GM21390 (cell line): ENCODE measurements at regions not wholly inside any gene's neighbourhood (a gene's known extent, or its start where the extent isn't known, plus 50 kb on each side); places are given as distances from the start of the nearest gene placed in this dataset.
"Not testable (repeated sequence)": the region's sequence is repeated elsewhere in the genome, so short reads cannot be mapped to it uniquely, and the experiment has no call there.

Source experiments
- ATAC-seq: cut with Tn5 transposase; IDR thresholded peaks from one replicate; pipeline ENCODE4 v1.9.1; 2021; ENCODE audit not compliant: unreplicated experiment

DNA sequence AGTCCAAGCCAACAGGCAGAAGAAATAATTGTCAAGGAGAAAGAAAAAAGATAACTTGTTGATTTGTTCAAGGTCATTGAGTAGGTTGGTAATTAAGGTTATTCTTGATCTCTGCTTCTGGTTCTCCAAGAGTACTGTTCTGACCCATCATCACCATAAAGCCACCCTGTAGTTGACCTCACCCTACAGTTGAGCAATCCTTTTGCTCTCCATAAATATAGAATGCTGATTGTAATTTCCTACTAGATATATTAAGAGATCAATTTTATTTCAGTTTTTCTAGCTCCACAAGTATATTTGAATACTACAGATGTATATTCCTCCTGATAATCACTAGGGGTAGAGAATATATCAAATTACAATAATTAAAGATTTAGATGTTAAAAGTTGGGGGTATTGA is 350.5 kb upstream of the PDE3A start:
- ATAC-seq, result no peak

GRCh38 chr12:20018406-20018805 is 349.9 kb upstream of the PDE3A start:
- no peak for ATAC-seq

DNA sequence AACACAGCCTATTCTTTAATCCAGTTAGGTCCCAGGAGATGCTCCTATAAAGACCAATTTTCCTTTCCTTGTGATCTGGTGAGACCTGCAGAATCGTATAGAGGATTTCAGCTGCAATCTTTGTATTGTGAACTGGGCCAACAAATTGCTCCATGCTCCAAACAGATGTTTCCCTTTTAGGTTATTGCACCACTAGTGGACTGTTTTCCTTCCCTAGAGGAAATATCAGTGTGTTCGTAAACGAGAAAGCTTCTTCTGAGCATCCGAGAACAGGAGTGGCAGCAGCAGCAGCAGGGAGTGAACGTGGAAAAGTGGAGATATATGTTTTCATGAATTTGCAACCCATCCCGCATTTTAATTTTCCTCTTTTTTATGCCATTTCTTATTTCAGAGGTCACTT is 344.1 kb upstream of the PDE3A start:
- no peak for ATAC-seq

DNA sequence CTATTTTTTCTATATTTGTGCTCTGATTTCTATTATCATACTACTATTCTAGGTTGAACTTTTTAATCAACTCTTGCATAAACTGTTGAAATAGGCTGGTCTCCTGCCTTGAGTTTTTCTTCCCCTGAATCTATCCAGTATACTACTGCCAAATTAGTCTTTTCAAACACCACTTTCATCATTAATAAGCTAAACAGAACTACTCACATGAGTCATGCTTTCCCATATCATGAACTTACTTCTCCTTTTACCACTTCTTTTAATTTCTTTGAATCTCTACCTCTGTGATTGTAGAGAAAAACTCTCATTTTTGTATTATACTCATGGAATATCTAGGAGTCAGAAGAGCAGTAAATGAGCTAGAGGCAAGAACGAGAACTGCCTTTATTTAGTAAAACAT is 340.3 kb upstream of the PDE3A start:
- no peak for ATAC-seq

DNA sequence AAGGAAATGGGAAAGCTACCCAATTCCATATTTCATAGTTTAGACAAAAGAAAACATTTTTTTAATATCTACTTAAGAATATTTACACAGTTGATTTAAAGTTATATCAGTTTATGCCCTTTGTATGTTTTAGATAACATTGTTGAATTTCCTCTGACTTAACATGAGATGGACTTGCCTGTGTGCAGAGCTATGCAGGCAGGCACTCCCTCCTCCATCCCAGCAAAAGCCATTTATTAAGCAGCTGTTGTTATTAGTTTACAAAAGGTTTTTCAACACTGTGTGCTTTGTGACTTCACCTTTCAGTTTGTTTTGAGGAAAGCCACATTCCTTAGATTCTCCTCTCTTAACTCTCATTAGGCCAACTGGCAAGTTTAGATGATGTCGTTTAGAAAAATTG is 337.5 kb upstream of the PDE3A start:
- no peak for ATAC-seq

DNA sequence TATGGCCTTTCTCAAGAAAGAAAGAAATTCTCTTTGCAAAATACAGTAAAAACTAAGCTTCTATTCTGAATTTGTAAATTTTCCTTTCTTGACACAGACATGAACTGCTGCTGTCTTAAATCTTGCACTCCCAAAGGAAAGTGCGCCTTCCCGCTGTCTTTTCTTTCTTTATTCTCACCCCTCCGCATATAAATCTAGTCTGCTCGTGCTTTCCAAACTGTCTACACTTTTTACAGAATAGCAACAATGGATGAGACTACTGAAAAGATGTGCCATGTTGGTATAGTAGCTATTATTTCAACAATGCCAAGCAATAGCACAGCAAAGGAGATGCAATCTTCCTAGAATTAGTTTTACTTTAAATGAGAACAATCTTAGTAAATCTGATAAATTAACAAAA is 328.8 kb upstream of the PDE3A start:
- no peak for ATAC-seq

GRCh38 chr12:20040184-20040583 is 328.2 kb upstream of the PDE3A start:
- no peak for ATAC-seq

DNA sequence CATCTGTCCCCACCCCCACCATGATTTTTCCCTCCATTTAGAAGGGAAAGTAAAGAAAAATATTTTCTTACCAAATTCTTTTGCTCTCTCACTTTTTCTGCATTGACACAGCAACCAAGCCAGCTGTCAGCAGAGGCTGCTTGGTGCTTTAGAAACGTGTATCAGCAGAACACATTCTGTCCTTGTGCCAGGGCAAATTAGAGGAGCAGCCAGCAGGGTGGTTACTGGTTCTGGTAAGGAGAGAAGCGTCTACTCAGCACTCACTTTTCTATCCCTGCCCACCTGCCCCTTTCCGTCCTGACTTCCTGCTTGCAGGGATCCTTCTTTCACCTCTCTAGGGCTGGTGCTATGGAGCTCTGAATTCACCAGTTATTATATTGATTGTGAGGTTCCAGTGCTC is 327.5 kb upstream of the PDE3A start:
- ATAC-seq, result no peak

DNA sequence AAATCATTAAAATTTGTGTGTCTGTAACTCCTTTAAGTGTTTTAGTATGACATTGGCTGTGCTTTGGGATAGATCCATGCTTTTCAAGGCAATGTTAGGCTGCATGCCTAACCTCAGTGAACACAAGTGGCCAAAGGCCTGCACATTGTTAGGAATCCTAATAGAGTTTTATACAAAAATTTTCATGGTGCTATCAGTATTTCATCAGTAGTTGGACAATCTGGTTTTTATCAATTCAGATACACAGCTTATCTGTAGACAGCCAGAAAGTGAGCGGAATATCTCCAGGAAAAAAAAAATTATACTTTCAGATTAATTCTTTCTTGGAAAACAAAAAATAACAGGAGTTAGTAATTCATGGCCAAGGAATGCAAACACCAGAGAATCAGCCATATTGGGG is 324.0 kb upstream of the PDE3A start:
- no peak for ATAC-seq

- ATAC-seq, result no peak
Measured at GRCh38 chr12:20044846-20045245, 323.5 kb upstream of the PDE3A start.

- no peak for ATAC-seq
Measured at GRCh38 chr12:20047901-20048300, 320.4 kb upstream of the PDE3A start.

GRCh38 chr12:20050221-20050620 is 318.1 kb upstream of the PDE3A start:
- no peak for ATAC-seq

- no peak for ATAC-seq
Measured at GRCh38 chr12:20053782-20054181, 314.6 kb upstream of the PDE3A start.

- no peak for ATAC-seq
Measured at GRCh38 chr12:20055856-20056255, 312.5 kb upstream of the PDE3A start.

DNA sequence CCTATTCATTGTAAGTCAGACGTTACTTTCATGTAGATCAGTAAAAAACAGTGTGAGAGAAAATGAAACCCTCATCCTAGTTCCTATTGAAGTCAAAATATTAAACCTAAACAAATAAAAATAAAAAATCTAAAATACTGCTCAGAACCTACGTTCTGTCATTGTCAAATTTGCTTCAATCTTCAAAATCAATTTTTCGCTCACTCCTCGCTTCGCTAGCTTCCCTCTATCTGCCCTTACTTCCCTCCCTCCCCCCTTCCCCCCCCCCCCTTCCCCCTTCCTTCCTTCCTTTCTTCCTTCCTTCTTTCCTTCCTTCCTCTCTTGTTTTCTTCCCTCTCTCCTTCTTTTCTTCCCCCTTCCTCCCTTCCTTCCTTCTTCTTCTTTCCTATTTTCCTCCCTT is 310.9 kb upstream of the PDE3A start:
- ATAC-seq, result no peak

DNA sequence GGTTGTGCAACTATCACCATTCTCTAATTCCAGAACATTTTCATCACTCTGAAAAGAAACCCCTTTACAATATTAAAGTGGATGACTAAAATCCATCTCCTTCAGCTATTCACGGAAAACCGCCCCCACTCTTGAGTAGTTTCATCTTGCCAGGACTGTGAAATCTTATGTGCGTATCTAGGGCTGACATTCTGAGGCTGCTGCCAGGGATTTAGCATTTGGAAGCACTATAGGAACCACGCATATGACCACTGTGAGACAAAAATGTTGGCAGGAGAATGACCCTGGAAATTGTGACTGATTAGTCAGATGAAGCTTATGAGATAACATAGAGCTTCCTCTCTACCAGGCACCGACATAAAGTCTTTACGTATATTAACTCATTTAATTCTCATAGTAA is 305.2 kb upstream of the PDE3A start:
- no peak for ATAC-seq

DNA sequence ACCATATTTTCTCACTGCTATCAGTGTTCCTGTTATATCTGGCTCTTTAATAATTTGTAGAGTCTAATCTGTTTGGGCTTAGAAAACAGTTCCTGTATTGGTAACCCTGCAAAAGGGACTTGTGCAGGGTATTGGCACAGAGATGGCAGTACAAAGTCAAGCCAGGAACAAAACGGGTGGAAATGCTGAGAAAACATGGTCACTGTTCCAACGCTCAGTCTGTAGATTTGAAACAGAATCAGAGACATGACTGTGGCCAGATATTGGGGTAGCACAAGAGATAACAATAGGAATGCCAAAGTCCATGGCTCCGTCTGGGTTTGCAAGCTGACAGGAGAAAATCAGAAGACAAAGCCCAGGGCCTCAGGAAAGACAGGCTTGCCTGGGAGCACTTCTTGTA is 290.7 kb upstream of the PDE3A start:
- no peak for ATAC-seq

- ATAC-seq, result no peak
Measured at GRCh38 chr12:20089077-20089476, 279.3 kb upstream of the PDE3A start.

- not testable (repeated sequence) for ATAC-seq
Measured at GRCh38 chr12:20093190-20093810, 275.0 kb upstream of the PDE3A start.

- ATAC-seq, result no peak
Measured at GRCh38 chr12:20096430-20096829, 271.9 kb upstream of the PDE3A start.

DNA sequence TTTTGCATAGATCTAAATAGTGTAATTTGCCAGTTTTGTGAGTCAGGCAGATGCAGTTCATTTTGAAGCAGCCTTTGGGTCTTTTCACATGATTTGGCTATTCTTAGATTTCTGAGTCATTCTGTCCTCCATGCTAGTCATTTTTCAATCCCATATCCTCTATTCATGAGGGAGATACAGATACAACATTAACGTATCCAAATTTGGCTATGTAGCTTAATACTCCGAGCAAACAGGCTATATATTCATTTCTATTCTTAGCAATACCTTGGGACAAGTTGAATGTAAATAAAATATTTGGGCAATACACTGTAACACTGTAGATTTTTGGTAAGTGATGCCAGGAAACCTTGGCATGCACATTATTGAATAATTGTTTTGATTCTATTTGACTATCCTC is 270.7 kb upstream of the PDE3A start:
- no peak for ATAC-seq

DNA sequence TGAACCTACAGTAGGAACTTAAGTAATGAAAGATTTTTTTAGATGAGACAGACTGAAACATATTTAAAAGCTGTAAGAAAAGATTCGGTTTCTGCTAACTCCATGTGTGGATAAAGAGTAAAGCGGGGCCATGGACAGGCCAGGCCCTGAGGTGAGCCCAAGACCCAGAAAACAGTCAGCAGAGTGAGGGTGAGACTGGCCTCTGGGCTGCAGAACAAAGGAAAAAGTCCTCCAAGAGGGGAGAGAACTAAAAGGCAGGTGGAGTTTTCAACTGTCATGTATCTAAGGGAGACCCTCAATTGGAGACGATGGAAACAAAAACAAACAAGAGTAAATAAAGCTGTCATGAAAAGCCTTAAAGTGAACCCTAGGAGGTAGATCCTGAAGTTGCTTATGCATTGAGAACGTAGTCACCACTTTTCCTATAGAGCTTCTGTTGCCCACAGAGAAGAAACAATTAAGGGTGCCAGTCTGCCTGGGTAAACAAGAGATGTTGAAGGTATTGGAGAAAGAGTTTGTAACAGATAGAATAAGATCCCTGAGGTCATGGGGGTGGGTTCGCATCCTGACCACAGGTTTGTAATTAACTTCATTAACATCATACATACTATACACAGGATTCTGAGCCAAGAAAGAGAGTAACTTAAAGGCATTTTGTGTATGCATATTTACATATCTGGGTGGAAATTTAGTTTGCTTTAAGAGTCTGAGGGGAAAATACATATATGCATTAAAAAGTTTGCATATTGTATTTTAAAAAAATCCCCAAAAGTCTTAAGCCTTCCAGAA is 268.7 kb upstream of the PDE3A start:
- no peak for ATAC-seq

GRCh38 chr12:20101046-20101445 is 267.3 kb upstream of the PDE3A start:
- no peak for ATAC-seq
